Activated naive CD4-positive, alpha-beta T cell treated with anti-CD3 and anti-CD28 coated beads for 36 hours (primary cell): ENCODE measurements at regions not wholly inside any gene's neighbourhood (a gene's known extent, or its start where the extent isn't known, plus 50 kb on each side); places are given as distances from the start of the nearest gene placed in this dataset.

Source experiments
- CTCF ChIA-PET: fragments of 350-600 bp; sonication (Branson Sonifier 250); formaldehyde crosslinking; loops from one replicate; lab custom pipeline; 2021; ENCODE audit warnings: antibody characterized with exemption; lab: Charles Lee
- DNase-seq: peaks from one replicate; pipeline ENCODE4 v3.0.0-alpha.2; 2020
- H3K27ac Mint-ChIP-seq: one replicate; pipeline ENCODE4 v1.8.0; 2021; ENCODE audit warnings: mild to moderate bottlenecking, mixed read lengths
- H3K27me3 Mint-ChIP-seq: one replicate; pipeline ENCODE4 v1.8.0; 2021; ENCODE audit warnings: low read depth, mixed read lengths
- H3K36me3 Mint-ChIP-seq: one replicate; pipeline ENCODE4 v1.8.0; 2021; ENCODE audit warnings: low read depth, mixed read lengths
- H3K4me1 Mint-ChIP-seq: one replicate; pipeline ENCODE4 v1.8.0; 2021; ENCODE audit warnings: low read depth, mixed read lengths
- H3K4me3 Mint-ChIP-seq: one replicate; pipeline ENCODE4 v1.8.0; 2021; ENCODE audit warnings: mild to moderate bottlenecking, moderate library complexity, mixed read lengths
- H3K9me3 Mint-ChIP-seq: one replicate; pipeline ENCODE4 v1.8.0; 2021; ENCODE audit warnings: mixed read lengths
- intact Hi-C: fragments of 100-400 bp; cut with micrococcal nuclease; formaldehyde crosslinking; loops from one replicate; pipeline ENCODE4 v1.15.1; 2023

- intact Hi-C loops, result no loop called here
- Mint-ChIP-seq H3K9me3 (no peaks in the 10 kb centered on the region), H3K27ac (no peak overlapping the region), H3K36me3 (no peaks in the 10 kb centered on the region), H3K27me3 (peaks cover 4% of the 10 kb centered on the region), H3K4me3 (no peak overlapping the region), H3K4me1 (no peaks in the 10 kb centered on the region)
- CTCF ChIA-PET, result no interaction called here
- no peak for DNase-seq
Measured at GRCh38 chr6:54011277-54011648, 100.0 kb upstream of the MLIP start.

- CTCF ChIA-PET, result no interaction called here
- intact Hi-C loops, result no loop called here
- Mint-ChIP-seq H3K36me3 (no peaks in the 10 kb centered on the region), H3K27me3 (peaks cover 4% of the 10 kb centered on the region), H3K27ac (no peak overlapping the region), H3K9me3 (no peaks in the 10 kb centered on the region), H3K4me1 (no peaks in the 10 kb centered on the region), H3K4me3 (no peak overlapping the region)
- no peak for DNase-seq
Measured at GRCh38 chr6:54013966-54014365, 97.3 kb upstream of the MLIP start.

- intact Hi-C loops, result no loop called here
- Mint-ChIP-seq H3K36me3 (no peaks in the 10 kb centered on the region), H3K27ac (no peak overlapping the region), H3K4me3 (no peak overlapping the region), H3K27me3 (peaks cover 4% of the 10 kb centered on the region), H3K4me1 (no peaks in the 10 kb centered on the region), H3K9me3 (no peaks in the 10 kb centered on the region)
- DNase-seq, result no peak
- CTCF ChIA-PET, result no interaction called here
Measured at GRCh38 chr6:54014440-54014839, 96.8 kb upstream of the MLIP start.

- no peaks in the 10 kb centered on the region for H3K36me3 Mint-ChIP-seq
- CTCF ChIA-PET, result no interaction called here
- peaks cover 4% of the 10 kb centered on the region for H3K27me3 Mint-ChIP-seq
- no peak for DNase-seq
- H3K9me3 Mint-ChIP-seq, result no peaks in the 10 kb centered on the region
- no peak overlapping the region for H3K4me3 Mint-ChIP-seq
- intact Hi-C loops, result no loop called here
- H3K27ac Mint-ChIP-seq, result no peak overlapping the region
- no peaks in the 10 kb centered on the region for H3K4me1 Mint-ChIP-seq
Measured at GRCh38 chr6:54017877-54018276, 93.4 kb upstream of the MLIP start.

- no peak for DNase-seq
- H3K27me3 Mint-ChIP-seq, result peaks cover under 1% of the 10 kb centered on the region
- intact Hi-C loops, result no loop called here
- H3K4me3 Mint-ChIP-seq, result no peak overlapping the region
- H3K27ac Mint-ChIP-seq, result no peak overlapping the region
- H3K9me3 Mint-ChIP-seq, result no peaks in the 10 kb centered on the region
- H3K36me3 Mint-ChIP-seq, result no peaks in the 10 kb centered on the region
- no peaks in the 10 kb centered on the region for H3K4me1 Mint-ChIP-seq
- CTCF ChIA-PET, result no interaction called here
Measured at GRCh38 chr6:54018722-54019121, 92.5 kb upstream of the MLIP start.

DNA sequence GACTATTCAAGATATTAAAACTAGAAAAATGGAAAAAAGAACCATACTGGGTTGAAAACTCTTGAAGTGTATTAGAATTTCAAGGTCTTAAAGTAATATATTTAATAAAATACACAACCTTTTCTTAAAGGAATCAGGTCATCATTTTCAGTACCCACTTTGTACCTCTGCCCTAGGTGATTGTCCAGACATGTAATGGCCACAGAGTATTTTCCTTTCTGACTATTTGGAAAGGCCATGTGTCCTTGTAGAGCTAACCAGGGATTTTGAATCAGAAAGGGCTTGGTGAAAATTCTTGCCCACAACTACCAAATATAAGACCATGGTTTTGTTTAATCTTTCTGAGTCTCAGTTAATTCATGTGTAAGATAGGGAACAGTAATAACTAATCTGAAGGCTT, 91.4 kb upstream of the MLIP start:
- Mint-ChIP-seq H3K9me3 (no peaks in the 10 kb centered on the region), H3K27me3 (no peaks in the 10 kb centered on the region), H3K27ac (no peak overlapping the region), H3K4me1 (no peaks in the 10 kb centered on the region), H3K4me3 (no peak overlapping the region), H3K36me3 (no peaks in the 10 kb centered on the region)
- intact Hi-C loops, result no loop called here
- no peak for DNase-seq
- CTCF ChIA-PET, result no interaction called here

- intact Hi-C loops, result no loop called here
- no peak overlapping the region for H3K4me3 Mint-ChIP-seq
Measured at GRCh38 chr6:54020334-54020733, 90.9 kb upstream of the MLIP start.

DNA sequence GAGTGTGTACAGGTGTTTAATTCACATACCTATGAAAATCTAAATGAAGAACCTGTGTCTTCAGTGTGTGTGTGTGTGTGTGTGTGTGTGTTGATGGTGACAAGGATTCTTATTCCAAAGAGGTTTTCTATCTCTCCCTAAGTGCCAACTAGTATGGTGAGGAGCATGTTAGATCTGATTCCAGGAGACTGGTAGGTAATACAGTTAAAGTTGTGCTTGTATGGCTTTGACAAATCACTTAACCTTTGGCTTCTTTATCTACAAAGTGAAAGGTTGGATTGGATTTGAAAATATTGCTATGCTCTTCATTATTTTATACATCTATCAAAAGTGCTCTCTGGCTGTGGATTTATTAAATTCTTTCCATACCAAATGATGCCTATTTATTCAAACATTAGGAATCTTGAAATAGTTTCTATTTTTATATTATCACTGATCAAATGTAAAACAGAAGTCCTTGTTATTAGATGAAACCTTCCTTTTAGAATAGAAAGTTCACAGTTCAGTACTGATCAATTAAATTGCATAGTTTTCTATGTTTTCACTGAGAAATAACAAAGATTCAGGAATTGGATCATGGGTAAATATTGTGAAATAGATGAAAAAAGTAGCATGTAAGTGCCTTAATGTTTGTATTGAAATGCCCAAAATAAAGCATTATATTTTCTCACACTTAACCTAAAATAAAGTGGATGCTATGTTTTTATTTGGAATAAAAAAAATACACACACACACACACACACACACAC, 84.4 kb upstream of the MLIP start:
- H3K27me3 Mint-ChIP-seq, result peaks cover 2% of the 10 kb centered on the region
- H3K9me3 Mint-ChIP-seq, result no peaks in the 10 kb centered on the region
- H3K4me1 Mint-ChIP-seq, result no peaks in the 10 kb centered on the region
- H3K4me3 Mint-ChIP-seq, result no peak overlapping the region
- H3K36me3 Mint-ChIP-seq, result no peaks in the 10 kb centered on the region
- CTCF ChIA-PET, result no interaction called here
- intact Hi-C loops, result no loop called here
- DNase-seq, result no peak
- H3K27ac Mint-ChIP-seq, result no peak overlapping the region

More at GRCh38 chr6:54020334-54020733, 90.9 kb upstream of the MLIP start:
- no peaks in the 10 kb centered on the region for H3K27me3 Mint-ChIP-seq
- CTCF ChIA-PET, result no interaction called here
- no peak overlapping the region for H3K27ac Mint-ChIP-seq
- H3K4me1 Mint-ChIP-seq, result no peaks in the 10 kb centered on the region
- no peaks in the 10 kb centered on the region for H3K36me3 Mint-ChIP-seq
- no peaks in the 10 kb centered on the region for H3K9me3 Mint-ChIP-seq
- no peak for DNase-seq

DNA sequence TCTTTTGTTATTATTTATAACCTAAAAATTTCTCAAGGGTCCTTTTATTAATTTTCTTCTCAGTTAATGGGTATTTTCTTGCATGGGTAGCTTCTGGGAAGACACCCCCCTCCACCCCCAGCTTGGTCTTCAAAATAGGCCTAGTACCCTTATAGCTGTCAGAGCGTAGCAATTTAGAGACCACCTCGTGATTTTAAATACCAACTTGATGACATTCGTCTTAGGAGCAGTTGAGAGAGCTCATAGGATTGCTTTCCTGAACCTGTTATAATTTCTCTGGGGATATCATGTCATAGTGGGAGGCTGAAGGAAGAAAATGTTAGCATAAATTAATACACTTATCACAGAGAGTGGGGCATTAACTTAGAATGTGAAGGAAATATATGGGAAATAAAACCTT, 83.1 kb upstream of the MLIP start:
- no peak overlapping the region for H3K27ac Mint-ChIP-seq
- H3K9me3 Mint-ChIP-seq, result no peaks in the 10 kb centered on the region
- no peak overlapping the region for H3K4me3 Mint-ChIP-seq
- CTCF ChIA-PET, result no interaction called here
- no peaks in the 10 kb centered on the region for H3K36me3 Mint-ChIP-seq
- H3K4me1 Mint-ChIP-seq, result no peaks in the 10 kb centered on the region
- H3K27me3 Mint-ChIP-seq, result peaks cover 2% of the 10 kb centered on the region
- no peak for DNase-seq
- intact Hi-C loops, result no loop called here

- no peak for DNase-seq
- Mint-ChIP-seq H3K4me1 (no peaks in the 10 kb centered on the region), H3K27ac (no peak overlapping the region), H3K36me3 (no peaks in the 10 kb centered on the region), H3K27me3 (peaks cover 5% of the 10 kb centered on the region), H3K4me3 (no peak overlapping the region), H3K9me3 (no peaks in the 10 kb centered on the region)
- intact Hi-C loops, result no loop called here
- CTCF ChIA-PET, result no interaction called here
Measured at GRCh38 chr6:54029187-54029586, 82.1 kb upstream of the MLIP start.

DNA sequence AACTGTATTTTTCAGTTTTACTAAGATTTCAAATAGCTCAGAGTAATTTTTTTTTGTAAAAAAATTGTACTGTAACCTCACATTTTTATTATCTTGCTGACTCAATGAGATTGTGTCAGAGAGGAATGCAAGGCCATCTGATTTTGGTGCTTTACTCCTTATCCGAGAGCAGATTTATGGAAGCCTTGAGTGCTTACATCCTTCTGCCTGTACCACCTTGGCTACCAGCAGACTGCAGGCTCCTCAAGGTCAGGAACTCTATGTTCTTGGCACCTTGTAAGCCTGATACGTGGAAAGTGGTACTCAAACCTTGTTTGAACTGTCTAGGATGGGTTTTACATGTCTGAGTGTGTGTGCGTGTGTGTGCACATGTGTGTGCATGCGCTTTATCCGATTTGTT, 80.1 kb upstream of the MLIP start:
- no peaks in the 10 kb centered on the region for H3K36me3 Mint-ChIP-seq
- CTCF ChIA-PET, result no interaction called here
- H3K4me1 Mint-ChIP-seq, result no peaks in the 10 kb centered on the region
- H3K4me3 Mint-ChIP-seq, result no peak overlapping the region
- intact Hi-C loops, result no loop called here
- DNase-seq, result no peak
- H3K27ac Mint-ChIP-seq, result no peak overlapping the region
- H3K27me3 Mint-ChIP-seq, result peaks cover 5% of the 10 kb centered on the region
- no peaks in the 10 kb centered on the region for H3K9me3 Mint-ChIP-seq

- H3K36me3 Mint-ChIP-seq, result no peaks in the 10 kb centered on the region
- H3K27me3 Mint-ChIP-seq, result peaks cover 5% of the 10 kb centered on the region
Measured at GRCh38 chr6:54037277-54037779, 73.9 kb upstream of the MLIP start.

GRCh38 chr6:54040545-54040944, 70.7 kb upstream of the MLIP start:
- CTCF ChIA-PET, result no interaction called here
- DNase-seq, result no peak
- Mint-ChIP-seq H3K27ac (no peak overlapping the region), H3K9me3 (no peaks in the 10 kb centered on the region), H3K4me3 (no peak overlapping the region), H3K27me3 (peaks cover 7% of the 10 kb centered on the region), H3K4me1 (no peaks in the 10 kb centered on the region), H3K36me3 (no peaks in the 10 kb centered on the region)
- intact Hi-C loops, result no loop called here

More at GRCh38 chr6:54037277-54037779, 73.9 kb upstream of the MLIP start:
- CTCF ChIA-PET, result no interaction called here
- no peak for DNase-seq
- H3K4me1 Mint-ChIP-seq, result no peaks in the 10 kb centered on the region
- H3K9me3 Mint-ChIP-seq, result no peaks in the 10 kb centered on the region
- H3K4me3 Mint-ChIP-seq, result no peak overlapping the region
- intact Hi-C loops, result no loop called here
- no peak overlapping the region for H3K27ac Mint-ChIP-seq
